ENCODE measurements at regions not wholly inside any gene's neighbourhood (a gene's known extent, or its start where the extent isn't known, plus 50 kb on each side); places are given as distances from the start of the nearest gene placed in this dataset.

DNA sequence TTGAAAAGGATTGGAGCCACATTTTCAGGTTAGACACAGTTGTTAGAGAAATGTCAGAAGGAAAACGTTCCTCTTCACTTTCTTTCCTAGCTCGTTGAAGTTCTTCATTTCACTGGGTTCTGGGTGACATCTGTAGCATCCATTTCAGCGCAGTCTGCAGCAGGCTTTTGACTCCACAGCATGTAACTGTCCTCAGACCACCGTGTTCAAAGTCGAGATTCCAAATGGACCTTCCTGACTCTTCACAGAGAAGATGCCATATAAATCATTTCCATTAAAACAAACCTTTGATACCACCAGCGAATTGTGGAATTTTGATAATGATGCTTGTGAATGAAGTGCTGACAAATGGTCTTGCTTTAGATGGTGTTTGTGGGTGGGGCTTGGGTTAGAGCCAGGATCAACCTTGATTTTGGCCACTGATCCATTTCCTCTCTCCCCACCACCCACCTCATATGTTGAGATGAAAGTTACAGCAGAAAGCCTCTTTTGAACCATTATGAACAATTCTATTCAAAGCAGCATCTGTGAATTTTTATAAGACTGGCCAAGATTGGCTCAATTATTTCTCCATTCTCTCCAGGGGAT is 185.3 kb upstream of the PREP start:
- Histone ChIP-seq H3K79me2 (ENCODE audit: control insufficient read depth, insufficient read depth, low read length) (no peaks in the 10 kb centered on the region), H3K9ac (replicated peaks; ENCODE audit: extremely low read depth, insufficient read depth, low read length) (no peak overlapping the region), H3K4me2 (ENCODE audit: insufficient read depth, low read length) (no peak overlapping the region), H3K36me3 (ENCODE audit: control insufficient read depth in 2 of 2, extremely low read depth in 1 of 2, insufficient read depth in 2 of 2, low read length in 2 of 2) (no peaks in the 10 kb centered on the region), H3K4me1 (ENCODE audit: control insufficient read depth, extremely low read depth, insufficient read depth, low read length) (no peaks in the 10 kb centered on the region), H2AFZ (ENCODE audit: low read depth, low read length) (no peak overlapping the region), H3K4me3 (replicated peaks in 1 of 3; ENCODE audit: insufficient read depth in 1 of 3, low read depth in 1 of 3, low read length in 3 of 3) (no peak overlapping the region), H4K20me1 (replicated peaks; ENCODE audit: control insufficient read depth, extremely low read depth, insufficient read depth, low read length) (no peaks in the 10 kb centered on the region), H3K9me1 (replicated peaks; ENCODE audit: control insufficient read depth, extremely low read depth, insufficient read depth, low read length) (no peaks in the 10 kb centered on the region), H3K27ac (ENCODE audit: insufficient read depth, low read depth, low read length) (no peak overlapping the region), H3K9me3 (replicated peaks; ENCODE audit: control insufficient read depth, insufficient read depth, low read length) (no peaks in the 10 kb centered on the region), H3K27me3 (ENCODE audit: control insufficient read depth in 2 of 2, insufficient read depth in 2 of 2, low read length in 2 of 2) (no peaks in the 10 kb centered on the region)
- ChIA-PET POLR2A (no interaction called here), CTCF (no interaction called here)
- no TSS peak for BruUV-seq (replicated peaks)
- DNase-seq (ENCODE audit: low read depth, low spot score) (no peak), FAIRE-seq (no peak)
- intact Hi-C loops (cut with micrococcal nuclease) (no loop called here), dilution Hi-C loops (cut with MboI; ENCODE audit: extremely low pct_ligation_motif_present, low sequenced_read_pairs) (no loop called here)
- TF ChIP-seq GATA2 (IDR thresholded peaks at IDR 0.05; ENCODE audit: insufficient read depth, insufficient read length, low read depth, low read length) (no peak), EZH2 (IDR thresholded peaks at IDR 0.05; ENCODE audit: borderline replicate concordance, low read depth, low read length, severe bottlenecking) (no peak), POLR2A (IDR thresholded peaks at IDR 0.05; ENCODE audit: low read depth, low read length) (no peak), POLR2AphosphoS5 (IDR thresholded peaks at IDR 0.05; ENCODE audit: insufficient read depth, low read depth, low read length) (no peak), FOS (IDR thresholded peaks at IDR 0.05; ENCODE audit: borderline replicate concordance, insufficient read depth, low read length) (no peak)
- TF ChIP-seq, protein P1, sequence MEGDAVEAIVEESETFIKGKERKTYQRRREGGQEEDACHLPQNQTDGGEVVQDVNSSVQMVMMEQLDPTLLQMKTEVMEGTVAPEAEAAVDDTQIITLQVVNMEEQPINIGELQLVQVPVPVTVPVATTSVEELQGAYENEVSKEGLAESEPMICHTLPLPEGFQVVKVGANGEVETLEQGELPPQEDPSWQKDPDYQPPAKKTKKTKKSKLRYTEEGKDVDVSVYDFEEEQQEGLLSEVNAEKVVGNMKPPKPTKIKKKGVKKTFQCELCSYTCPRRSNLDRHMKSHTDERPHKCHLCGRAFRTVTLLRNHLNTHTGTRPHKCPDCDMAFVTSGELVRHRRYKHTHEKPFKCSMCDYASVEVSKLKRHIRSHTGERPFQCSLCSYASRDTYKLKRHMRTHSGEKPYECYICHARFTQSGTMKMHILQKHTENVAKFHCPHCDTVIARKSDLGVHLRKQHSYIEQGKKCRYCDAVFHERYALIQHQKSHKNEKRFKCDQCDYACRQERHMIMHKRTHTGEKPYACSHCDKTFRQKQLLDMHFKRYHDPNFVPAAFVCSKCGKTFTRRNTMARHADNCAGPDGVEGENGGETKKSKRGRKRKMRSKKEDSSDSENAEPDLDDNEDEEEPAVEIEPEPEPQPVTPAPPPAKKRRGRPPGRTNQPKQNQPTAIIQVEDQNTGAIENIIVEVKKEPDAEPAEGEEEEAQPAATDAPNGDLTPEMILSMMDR (IDR thresholded peaks at IDR 0.05; ENCODE audit: extremely low read depth in 1 of 2, insufficient read depth in 1 of 2, low read depth in 1 of 2, low read length in 2 of 2) = no peak
